Thyroid gland (tissue), 4 donors: ENCODE measurements at regions not wholly inside any gene's neighbourhood (a gene's known extent, or its start where the extent isn't known, plus 50 kb on each side); places are given as distances from the start of the nearest gene placed in this dataset.

Source experiments
- POLR2A ChIP-seq, 2 donors: fragments of 450-650 bp; IDR thresholded peaks; one replicate each; pipeline ENCODE4 v1.6.1; 2017; ENCODE audit warnings: antibody characterized with exemption in 2 of 2, mild to moderate bottlenecking in 2 of 2, moderate library complexity in 1 of 2
- TF ChIP-seq, protein P1 (sequence below), 6 experiments: fragments of 200-600 bp in 3 of 6; fragments of 450-650 bp in 3 of 6; sonication (generic) in 3 of 6; IDR thresholded peaks; one replicate each; pipeline ENCODE4 v1.5.1; 2016 to 2019; ENCODE audit warnings: antibody characterized with exemption in 6 of 6, mild to moderate bottlenecking in 2 of 6, inconsistent platforms in 1 of 6, moderate library complexity in 1 of 6

DNA sequence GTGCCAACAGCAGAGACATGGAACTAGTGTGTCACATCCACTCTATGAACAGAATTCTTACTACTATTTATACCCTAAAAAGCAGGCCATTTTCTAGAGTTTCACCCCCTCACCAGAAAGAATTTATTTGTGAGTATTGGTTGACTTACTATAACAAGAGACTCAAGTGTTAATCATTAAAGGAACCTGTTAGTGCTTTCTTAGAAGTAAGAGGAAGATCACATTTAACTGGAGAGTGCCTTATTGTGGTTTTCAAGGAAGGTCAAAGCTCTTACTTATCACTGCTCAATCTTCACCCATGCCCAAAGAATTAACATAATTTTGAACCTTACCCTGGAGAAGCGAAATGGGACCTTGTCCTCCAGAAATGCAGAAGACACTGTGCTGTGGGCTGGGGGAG, 169.3 kb upstream of the PRSS1 start:
- TF ChIP-seq, protein P1, sequence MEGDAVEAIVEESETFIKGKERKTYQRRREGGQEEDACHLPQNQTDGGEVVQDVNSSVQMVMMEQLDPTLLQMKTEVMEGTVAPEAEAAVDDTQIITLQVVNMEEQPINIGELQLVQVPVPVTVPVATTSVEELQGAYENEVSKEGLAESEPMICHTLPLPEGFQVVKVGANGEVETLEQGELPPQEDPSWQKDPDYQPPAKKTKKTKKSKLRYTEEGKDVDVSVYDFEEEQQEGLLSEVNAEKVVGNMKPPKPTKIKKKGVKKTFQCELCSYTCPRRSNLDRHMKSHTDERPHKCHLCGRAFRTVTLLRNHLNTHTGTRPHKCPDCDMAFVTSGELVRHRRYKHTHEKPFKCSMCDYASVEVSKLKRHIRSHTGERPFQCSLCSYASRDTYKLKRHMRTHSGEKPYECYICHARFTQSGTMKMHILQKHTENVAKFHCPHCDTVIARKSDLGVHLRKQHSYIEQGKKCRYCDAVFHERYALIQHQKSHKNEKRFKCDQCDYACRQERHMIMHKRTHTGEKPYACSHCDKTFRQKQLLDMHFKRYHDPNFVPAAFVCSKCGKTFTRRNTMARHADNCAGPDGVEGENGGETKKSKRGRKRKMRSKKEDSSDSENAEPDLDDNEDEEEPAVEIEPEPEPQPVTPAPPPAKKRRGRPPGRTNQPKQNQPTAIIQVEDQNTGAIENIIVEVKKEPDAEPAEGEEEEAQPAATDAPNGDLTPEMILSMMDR (IDR thresholded peaks at IDR 0.05): no peak
- no peak for TF ChIP-seq POLR2A (IDR thresholded peaks at IDR 0.05)
